ENCODE measurements at regions not wholly inside any gene's neighbourhood (a gene's known extent, or its start where the extent isn't known, plus 50 kb on each side); places are given as distances from the start of the nearest gene placed in this dataset.

- Histone ChIP-seq H3K27me3 (ENCODE audit: insufficient read depth, low read depth, low read length) (no peaks in the 10 kb centered on the region), H4K20me1 (ENCODE audit: insufficient read depth) (no peaks in the 10 kb centered on the region), H2AFZ (ENCODE audit: low read depth, low read length) (no peak overlapping the region), H3F3A (ENCODE audit: insufficient read depth, low read length, poor library complexity, severe bottlenecking) (no peaks in the 10 kb centered on the region), H3K27ac (ENCODE audit: low read length) (no peak overlapping the region), H3K9me3 (ENCODE audit: low read length) (no peaks in the 10 kb centered on the region), H3K79me2 (replicated peaks; ENCODE audit: insufficient read depth, low read length) (no peaks in the 10 kb centered on the region), H3K4me2 (ENCODE audit: low read length) (no peak overlapping the region), H3K9ac (ENCODE audit: low read length) (no peak overlapping the region), H3K4me3 (ENCODE audit: low read length) (no peak overlapping the region), H3K9me2 (ENCODE audit: insufficient read depth, low read length) (no peaks in the 10 kb centered on the region), H3K36me3 (ENCODE audit: insufficient read depth, low read length) (no peaks in the 10 kb centered on the region)
- TF ChIP-seq SMC3 (conservative IDR thresholded peaks at IDR 0.05; ENCODE audit: poor library complexity) (no peak), EP300 (conservative IDR thresholded peaks at IDR 0.05; ENCODE audit: poor library complexity, severe bottlenecking) (no peak), TAF1 (IDR thresholded peaks at IDR 0.05; ENCODE audit: low read depth) (no peak), RAD21 (conservative IDR thresholded peaks at IDR 0.05) (no peak), EZH2 (IDR thresholded peaks at IDR 0.05; ENCODE audit: borderline replicate concordance, insufficient read depth, low read length, poor library complexity, severe bottlenecking) (no peak), POLR2AphosphoS5 (IDR thresholded peaks at IDR 0.05) (no peak), MXI1 (conservative IDR thresholded peaks at IDR 0.05; ENCODE audit: poor library complexity, severe bottlenecking) (no peak), CTCF (IDR thresholded peaks at IDR 0.05; ENCODE audit: poor library complexity, severe bottlenecking) (no peak), REST (IDR thresholded peaks at IDR 0.05; ENCODE audit: borderline replicate concordance) (no peak)
Measured at GRCh38 chr6:12371151-12371550, 81.0 kb downstream of the EDN1 start.

GRCh38 chr6:12371641-12372146 lies 81.5 kb downstream of the EDN1 start:
- Histone ChIP-seq H3K9me3 (ENCODE audit: low read length) (no peaks in the 10 kb centered on the region), H3K27ac (ENCODE audit: low read length) (no peak overlapping the region), H3K27me3 (ENCODE audit: insufficient read depth, low read depth, low read length) (no peaks in the 10 kb centered on the region), H3K36me3 (ENCODE audit: insufficient read depth, low read length) (no peaks in the 10 kb centered on the region), H3F3A (ENCODE audit: insufficient read depth, low read length, poor library complexity, severe bottlenecking) (no peaks in the 10 kb centered on the region), H2AFZ (ENCODE audit: low read depth, low read length) (no peak overlapping the region), H3K9ac (ENCODE audit: low read length) (no peak overlapping the region), H3K4me2 (ENCODE audit: low read length) (no peak overlapping the region), H4K20me1 (ENCODE audit: insufficient read depth) (no peaks in the 10 kb centered on the region), H3K4me3 (ENCODE audit: low read length) (no peak overlapping the region), H3K79me2 (replicated peaks; ENCODE audit: insufficient read depth, low read length) (no peaks in the 10 kb centered on the region), H3K9me2 (ENCODE audit: insufficient read depth, low read length) (no peaks in the 10 kb centered on the region)
- TF ChIP-seq TAF1 (IDR thresholded peaks at IDR 0.05; ENCODE audit: low read depth) (no peak), CTCF (IDR thresholded peaks at IDR 0.05; ENCODE audit: poor library complexity, severe bottlenecking) (no peak), REST (IDR thresholded peaks at IDR 0.05; ENCODE audit: borderline replicate concordance) (no peak)
